MV-4-11 (cell line): ENCODE measurements at regions not wholly inside any gene's neighbourhood (a gene's known extent, or its start where the extent isn't known, plus 50 kb on each side); places are given as distances from the start of the nearest gene placed in this dataset.
"Not testable (repeated sequence)": the region's sequence is repeated elsewhere in the genome, so short reads cannot be mapped to it uniquely, and the experiment has no call there.

Source experiments
- DNase-seq: peaks from one replicate; lab custom pipeline; 2025; lab: John Stamatoyannopoulos, UW

- no peak for DNase-seq
Measured at GRCh38 chr11:103584720-103585119, 451.7 kb upstream of the DDI1 start.

DNA sequence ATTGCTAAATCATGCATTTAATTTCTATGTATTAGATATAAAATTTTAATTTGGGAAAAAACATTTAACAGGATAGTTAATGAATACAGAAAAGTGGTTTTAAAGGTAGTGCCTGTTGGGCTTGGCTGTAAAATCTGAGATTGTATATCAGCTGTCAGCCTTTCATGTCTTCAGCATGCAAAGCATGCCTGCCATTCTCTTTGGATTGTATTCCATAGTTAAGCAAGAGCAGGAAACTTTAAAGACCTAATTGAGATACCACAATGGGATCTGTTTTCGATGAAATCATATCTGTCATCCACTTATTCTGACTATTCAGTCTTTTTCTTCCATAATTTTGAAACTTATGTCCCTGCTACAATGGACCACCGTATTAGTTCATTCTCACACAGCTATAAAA is 451.0 kb upstream of the DDI1 start:
- no peak for DNase-seq

DNA sequence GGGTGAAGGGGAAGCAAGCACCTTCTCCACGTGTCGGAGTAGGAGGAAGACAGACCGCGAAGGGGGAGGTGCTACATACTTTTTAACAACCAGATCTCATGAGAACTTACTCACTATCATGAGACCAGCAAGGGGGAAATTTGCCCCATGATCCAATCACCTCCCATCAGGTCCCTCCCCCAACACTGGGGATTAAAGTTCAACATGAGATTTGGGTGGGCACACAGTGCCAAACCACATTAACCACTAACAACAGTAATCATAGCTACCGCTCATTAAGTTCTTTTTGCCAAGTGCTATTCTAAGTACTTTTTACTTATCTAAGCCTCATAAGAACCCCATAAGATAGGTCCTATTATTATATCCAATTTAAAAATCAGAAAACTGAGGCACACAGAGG is 450.5 kb upstream of the DDI1 start:
- DNase-seq = no peak

- no peak for DNase-seq
Measured at GRCh38 chr11:103586756-103587155, 449.7 kb upstream of the DDI1 start.

DNA sequence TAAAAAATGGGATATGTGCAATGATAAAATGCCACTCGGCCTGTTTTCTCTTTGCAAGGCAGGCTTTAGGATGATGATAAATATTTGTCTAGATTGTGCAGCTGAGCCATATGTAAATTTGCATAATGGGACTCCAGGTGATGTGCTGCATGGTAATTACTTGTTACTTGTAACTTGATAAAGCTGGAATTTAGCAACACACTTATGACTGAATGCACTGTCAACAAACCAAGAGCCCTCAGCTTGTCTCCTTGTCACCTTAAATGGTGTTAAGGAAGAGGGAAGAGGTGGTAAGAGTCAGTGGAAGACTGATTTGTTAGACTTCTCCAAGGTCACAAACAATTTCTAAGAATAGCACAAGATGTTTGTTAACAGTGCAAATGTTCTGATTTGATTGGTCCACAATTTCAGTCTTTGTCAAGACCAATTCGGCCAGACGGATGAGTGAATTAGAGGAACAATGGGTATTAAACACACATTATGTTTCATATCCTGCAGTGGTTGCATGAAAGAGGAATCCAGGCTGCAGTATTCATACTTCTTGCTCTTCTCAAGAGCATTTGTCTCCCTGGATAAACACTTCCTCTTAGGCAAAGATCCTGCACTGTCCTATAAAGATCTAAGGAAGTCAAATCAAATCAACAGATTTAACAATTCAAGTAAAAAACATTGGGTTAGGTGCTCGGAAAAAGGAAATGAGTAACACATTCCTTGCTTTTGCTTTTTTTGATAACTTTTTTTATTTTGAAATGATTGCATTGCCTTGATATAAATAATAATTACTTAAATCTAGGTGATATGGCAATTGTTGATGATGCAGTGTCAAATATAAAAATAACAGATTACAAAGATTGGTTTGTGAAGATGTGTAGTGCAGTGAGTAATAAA is 448.3 kb upstream of the DDI1 start:
- no peak for DNase-seq

GRCh38 chr11:103591554-103591953 is 444.9 kb upstream of the DDI1 start:
- DNase-seq = no peak

DNA sequence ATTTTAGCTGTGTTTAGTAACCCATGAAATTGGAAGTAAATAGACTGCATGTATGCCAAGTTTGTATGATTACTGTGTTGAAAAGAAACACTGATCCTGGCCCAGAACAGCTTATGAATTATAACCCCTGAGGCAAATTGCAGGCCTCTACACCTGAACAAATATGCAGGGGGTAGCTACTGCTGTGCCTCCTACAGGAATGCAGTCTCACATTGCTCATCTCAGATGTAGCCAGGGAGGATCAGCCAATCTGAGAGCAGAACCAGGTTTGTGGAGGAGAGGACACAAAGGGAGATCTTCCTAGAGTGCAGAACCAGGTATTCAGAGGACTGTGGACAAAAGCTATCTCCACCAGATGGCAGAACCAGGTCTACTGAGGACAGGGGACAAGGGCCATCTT is 442.2 kb upstream of the DDI1 start:
- DNase-seq = no peak

GRCh38 chr11:103596315-103596714 is 440.1 kb upstream of the DDI1 start:
- DNase-seq = no peak

- peak; percentile 84 for DNase-seq
Measured at GRCh38 chr11:103601225-103601846, 435.1 kb upstream of the DDI1 start.

GRCh38 chr11:103602840-103603239 is 433.6 kb upstream of the DDI1 start:
- DNase-seq = no peak

GRCh38 chr11:103604310-103604709 is 432.1 kb upstream of the DDI1 start:
- DNase-seq = no peak

DNA sequence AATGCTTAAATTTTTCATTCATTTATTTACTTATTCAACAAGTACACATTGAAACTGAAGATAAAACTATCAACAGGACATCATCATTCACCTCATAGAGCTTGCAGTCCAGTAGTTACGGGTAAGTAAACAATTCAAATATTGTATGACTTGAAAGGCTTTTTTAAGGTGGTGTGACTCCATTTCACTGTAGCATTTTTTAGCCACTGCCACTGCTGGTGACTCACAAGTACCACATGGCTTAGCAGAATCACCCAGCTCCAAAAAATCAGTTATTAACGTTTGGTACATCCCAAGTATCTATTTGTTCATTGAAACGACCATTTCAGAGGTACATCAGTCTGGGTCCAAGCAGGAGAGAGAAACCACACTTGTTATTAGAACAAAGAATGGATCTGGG is 427.9 kb upstream of the DDI1 start:
- DNase-seq = no peak

- DNase-seq = no peak
Measured at GRCh38 chr11:103609117-103610066, 427.0 kb upstream of the DDI1 start.

GRCh38 chr11:103610435-103610834 is 426.0 kb upstream of the DDI1 start:
- no peak for DNase-seq

DNA sequence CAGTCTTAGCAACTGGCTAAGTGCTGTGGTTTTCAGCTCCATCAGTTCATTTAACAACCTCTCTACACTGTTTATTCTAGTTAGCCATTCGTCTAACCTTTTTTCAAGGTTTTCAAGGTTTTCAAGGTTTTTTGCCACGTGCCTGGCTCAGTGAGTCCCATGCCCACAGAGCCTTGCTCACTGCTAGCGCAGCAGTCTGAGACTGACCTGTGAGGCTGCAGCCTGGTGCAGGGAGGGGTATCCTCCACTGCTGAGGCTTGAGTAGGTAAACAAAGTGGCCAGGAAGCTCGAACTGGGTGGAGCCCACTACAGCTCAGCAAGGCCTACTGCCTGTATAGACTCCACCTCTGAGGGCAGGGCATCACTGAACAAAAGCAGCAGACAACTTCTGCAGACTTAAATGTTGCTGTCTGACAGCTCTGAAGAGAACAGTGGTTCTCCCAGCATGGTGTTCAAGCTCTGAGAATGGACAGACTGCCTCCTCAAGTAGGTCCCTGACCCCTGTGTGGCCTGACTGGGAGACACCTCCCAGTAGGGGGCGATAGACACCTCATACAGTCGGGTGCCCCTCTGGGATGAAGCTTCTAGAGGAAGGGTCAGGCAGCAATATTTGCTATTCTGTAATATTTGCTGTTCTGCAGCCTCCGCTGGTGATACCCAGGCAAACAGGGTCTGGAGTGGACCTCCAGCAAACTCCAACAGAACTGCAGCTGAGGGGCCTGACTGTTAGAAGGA is 424.7 kb upstream of the DDI1 start:
- DNase-seq = not testable (repeated sequence)

- not testable (repeated sequence) for DNase-seq
Measured at GRCh38 chr11:103612451-103612850, 424.0 kb upstream of the DDI1 start.

DNA sequence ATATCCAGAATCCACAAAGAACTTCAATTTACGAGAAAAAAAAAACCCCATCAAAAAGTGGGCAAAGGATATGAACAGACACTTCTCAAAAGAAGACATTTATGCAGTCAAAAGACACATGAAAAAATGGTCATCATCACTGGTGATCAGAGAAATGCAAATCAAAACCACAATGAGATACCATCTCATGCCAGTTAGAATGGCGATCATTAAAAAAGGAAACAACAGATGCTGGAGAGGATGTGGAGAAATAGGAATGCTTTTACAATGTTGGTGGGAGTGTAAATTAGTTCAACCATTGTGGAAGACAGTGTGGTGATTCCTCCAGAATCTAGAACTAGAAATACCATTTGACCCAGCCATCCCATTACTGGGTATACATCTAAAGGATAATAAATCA is 419.9 kb upstream of the DDI1 start:
- not testable (repeated sequence) for DNase-seq

DNA sequence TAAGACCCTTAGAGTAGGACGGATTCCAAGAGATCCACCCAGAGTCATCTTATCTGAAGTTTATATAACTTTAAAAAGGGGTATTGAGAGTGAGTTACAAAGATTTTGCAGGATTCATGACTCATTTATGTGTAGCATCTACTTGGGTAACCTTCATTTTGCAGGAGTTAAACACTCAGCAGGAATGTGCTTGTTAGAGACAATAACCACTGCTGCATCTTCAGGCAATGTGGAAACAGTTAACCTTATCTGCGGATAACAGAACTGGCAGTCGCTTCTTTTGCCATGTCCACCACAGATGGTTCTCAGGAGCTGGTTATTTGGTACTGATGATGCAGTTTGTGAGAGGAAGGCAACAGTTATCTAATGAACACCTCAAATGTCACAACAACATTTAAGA is 417.9 kb upstream of the DDI1 start:
- no peak for DNase-seq

DNA sequence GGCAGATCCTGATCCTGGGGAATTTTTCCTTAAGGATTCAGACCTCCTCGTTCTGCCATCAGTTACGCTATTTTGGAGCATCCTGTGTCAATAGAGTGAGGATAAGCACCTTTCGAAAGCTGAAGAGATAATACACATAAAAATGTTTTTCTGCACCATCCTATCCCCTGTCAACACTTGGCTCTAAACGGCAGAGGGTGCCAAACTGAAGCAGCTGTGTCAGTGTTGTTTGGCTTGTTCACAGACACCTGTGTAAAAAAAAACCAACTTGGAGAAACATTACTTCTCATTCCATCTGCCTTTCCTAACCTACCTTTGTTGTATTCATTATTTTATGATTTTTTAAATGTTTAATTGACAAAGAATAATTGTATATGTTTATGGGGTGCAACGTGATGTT is 417.0 kb upstream of the DDI1 start:
- no peak for DNase-seq

GRCh38 chr11:103619938-103620337 is 416.5 kb upstream of the DDI1 start:
- DNase-seq = no peak

GRCh38 chr11:103622296-103622695 is 414.1 kb upstream of the DDI1 start:
- no peak for DNase-seq

DNA sequence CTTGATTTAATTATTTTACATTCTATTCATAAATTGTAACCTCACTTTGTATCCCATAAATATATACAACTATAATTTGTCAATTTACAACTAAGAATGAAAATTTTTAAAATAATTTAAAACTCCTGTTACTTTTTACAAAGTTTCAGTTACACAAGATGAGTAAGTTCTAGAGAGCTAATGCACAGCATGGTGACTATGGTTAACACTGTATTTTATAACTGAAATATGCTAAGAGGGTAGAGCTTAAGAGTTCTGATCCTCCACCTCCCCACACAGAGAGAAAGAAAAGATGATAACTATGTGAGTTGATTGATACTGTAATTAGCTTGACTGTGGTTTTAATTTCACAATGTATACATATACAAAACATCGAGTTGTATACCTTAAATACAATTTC is 412.5 kb upstream of the DDI1 start:
- DNase-seq = no peak
